Coronary artery (tissue), 2 donors: ENCODE measurements at regions not wholly inside any gene's neighbourhood (a gene's known extent, or its start where the extent isn't known, plus 50 kb on each side); places are given as distances from the start of the nearest gene placed in this dataset.

Experiments
- DNase-seq: peaks from one replicate; pipeline ENCODE4 v3.0.0-alpha.2; 2017; ENCODE audit warnings: low spot score
- H3K27ac ChIP-seq, 2 donors: fragments of 200-600 bp; sonication (generic); one replicate each; pipeline ENCODE4 v1.5.1; 2016 to 2019
- H3K4me3 ChIP-seq: fragments of 200-600 bp; sonication (generic); 2 replicates; pipeline ENCODE4 v1.5.1; 2016; ENCODE audit warnings: mild to moderate bottlenecking, moderate library complexity
- TF ChIP-seq, protein P1 (sequence below): fragments of 200-600 bp; sonication (generic); IDR thresholded peaks from one replicate; pipeline ENCODE4 v1.5.1; 2019; ENCODE audit warnings: antibody characterized with exemption

DNA sequence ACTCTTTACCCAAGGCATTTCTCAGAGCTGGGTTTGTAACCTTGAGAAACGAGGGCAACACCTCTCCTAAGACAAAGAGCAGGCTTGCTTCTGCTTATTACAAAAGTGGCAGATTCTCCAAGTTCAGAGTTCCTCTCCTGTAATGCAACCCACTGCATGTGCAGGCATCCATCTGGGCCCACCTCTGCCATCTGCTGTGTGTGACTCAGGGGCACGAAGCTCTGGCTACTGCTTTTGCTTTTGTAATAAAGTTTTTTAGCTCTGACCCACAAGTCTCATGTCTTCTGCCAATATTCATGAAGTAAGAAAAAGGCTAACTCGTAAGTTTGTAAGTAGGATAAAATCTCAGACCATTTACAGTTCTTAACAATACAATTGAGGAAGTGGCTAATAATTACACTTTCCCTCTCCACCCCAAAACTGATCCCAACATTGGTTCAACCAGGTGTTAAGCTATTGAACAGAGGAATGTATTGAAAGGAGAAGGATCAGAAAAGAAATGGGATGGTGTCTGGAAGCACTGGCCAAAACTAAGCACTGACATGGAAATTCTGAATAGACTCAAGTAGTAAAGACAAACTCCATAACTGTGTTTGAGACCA, 51.7 kb upstream of the SMLR1 start:
- no peak for DNase-seq
- TF ChIP-seq, protein P1, sequence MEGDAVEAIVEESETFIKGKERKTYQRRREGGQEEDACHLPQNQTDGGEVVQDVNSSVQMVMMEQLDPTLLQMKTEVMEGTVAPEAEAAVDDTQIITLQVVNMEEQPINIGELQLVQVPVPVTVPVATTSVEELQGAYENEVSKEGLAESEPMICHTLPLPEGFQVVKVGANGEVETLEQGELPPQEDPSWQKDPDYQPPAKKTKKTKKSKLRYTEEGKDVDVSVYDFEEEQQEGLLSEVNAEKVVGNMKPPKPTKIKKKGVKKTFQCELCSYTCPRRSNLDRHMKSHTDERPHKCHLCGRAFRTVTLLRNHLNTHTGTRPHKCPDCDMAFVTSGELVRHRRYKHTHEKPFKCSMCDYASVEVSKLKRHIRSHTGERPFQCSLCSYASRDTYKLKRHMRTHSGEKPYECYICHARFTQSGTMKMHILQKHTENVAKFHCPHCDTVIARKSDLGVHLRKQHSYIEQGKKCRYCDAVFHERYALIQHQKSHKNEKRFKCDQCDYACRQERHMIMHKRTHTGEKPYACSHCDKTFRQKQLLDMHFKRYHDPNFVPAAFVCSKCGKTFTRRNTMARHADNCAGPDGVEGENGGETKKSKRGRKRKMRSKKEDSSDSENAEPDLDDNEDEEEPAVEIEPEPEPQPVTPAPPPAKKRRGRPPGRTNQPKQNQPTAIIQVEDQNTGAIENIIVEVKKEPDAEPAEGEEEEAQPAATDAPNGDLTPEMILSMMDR = no peak
- Histone ChIP-seq H3K27ac (no peak overlapping the region), H3K4me3 (no peak overlapping the region)

DNA sequence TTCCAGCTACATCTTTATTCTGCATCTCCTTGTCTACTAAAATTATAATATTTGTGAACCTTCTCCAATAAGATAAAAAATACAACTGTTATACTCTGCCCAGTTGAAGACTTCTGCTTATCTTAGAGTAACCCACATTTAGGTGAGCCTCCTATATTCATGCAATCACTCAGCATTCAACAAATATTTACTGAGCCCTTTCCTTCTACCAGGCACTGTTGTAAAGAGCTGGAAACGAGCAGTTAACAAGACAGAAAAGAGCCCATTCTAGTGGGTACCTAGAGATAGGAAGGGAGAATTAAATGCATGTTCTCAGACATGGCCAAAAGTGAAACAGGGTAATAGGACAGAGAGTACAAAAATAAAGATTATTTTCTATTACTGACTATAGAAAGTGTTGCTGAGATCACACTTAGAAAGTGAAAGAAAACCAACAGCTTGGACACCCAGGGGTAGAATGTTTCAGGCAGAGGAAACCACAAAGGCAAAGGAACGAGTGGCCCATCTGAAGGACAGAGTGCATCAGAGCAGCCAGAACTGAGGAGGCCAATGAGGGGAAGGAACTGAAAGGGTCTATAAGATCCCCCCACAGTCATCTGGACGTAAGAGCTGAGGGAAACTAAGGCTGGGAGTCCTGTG, 50.8 kb upstream of the SMLR1 start:
- no peak for DNase-seq
- TF ChIP-seq, protein P1 = no peak
- no peak overlapping the region for H3K27ac ChIP-seq
- H3K4me3 ChIP-seq = no peak overlapping the region
